Suprapubic skin (tissue), 3 donors: ENCODE measurements at regions not wholly inside any gene's neighbourhood (a gene's known extent, or its start where the extent isn't known, plus 50 kb on each side); places are given as distances from the start of the nearest gene placed in this dataset.

ENCODE experiments used
- CTCF ChIP-seq, 2 donors: fragments of 200-600 bp in 1 of 2; fragments of 450-650 bp in 1 of 2; sonication (generic) in 1 of 2; IDR thresholded peaks; one replicate each; pipeline ENCODE4 v1.5.1; 2016 to 2019; ENCODE audit warnings: antibody characterized with exemption in 2 of 2, mild to moderate bottlenecking in 1 of 2, moderate library complexity in 1 of 2
- EP300 ChIP-seq: sonication (generic); formaldehyde crosslinking; IDR thresholded peaks from one replicate; pipeline ENCODE4 v1.6.1; 2017; ENCODE audit warnings: antibody characterized with exemption

- TF ChIP-seq EP300 = no peak
- no peak for TF ChIP-seq CTCF (IDR thresholded peaks at IDR 0.05)
Measured at GRCh38 chr3:105967117-105967516, 98.3 kb upstream of the CBLB start.
